ENCODE measurements at regions not wholly inside any gene's neighbourhood (a gene's known extent, or its start where the extent isn't known, plus 50 kb on each side); places are given as distances from the start of the nearest gene placed in this dataset.

DNA sequence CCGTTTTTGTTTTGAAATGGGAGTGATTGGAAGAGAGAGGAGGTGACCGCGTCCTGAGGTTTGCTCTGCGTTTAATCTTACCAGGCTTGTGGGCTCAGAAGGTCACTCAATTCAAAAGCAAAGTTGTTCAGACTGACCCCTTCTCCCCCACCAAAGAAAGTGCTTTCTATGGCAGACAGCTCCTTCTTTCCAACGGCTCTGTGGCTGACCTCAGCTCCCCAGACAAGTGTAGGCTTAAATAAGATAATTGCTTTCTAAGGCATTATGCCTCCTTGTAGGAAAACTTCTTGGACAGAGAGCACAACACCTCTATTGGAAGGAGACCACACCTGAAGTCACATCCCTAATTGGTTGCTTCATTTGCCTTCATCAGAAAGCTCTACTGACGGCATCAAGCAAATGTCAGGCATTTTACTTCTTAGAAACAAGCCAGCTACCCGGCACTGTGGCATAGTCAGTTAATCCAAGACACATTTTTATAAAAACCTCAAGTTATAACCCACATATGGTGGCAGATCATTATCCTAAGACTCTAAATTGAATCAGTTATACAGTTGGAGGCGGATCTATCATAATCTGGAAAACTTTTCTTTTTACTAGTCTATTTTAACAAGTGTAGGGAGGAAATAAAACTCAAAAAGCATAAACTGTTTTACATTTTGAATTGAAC is 94.9 kb downstream of the TMEM174 start:
- peaks cover 4% of the 10 kb centered on the region for H3K4me1 ChIP-seq (ENCODE audit: insufficient read depth)
- no peak overlapping the region for H3K4me3 ChIP-seq
- DNase-seq: no peak
- no peak for TF ChIP-seq POLR2A (IDR thresholded peaks at IDR 0.05)
- TF ChIP-seq, protein P1, sequence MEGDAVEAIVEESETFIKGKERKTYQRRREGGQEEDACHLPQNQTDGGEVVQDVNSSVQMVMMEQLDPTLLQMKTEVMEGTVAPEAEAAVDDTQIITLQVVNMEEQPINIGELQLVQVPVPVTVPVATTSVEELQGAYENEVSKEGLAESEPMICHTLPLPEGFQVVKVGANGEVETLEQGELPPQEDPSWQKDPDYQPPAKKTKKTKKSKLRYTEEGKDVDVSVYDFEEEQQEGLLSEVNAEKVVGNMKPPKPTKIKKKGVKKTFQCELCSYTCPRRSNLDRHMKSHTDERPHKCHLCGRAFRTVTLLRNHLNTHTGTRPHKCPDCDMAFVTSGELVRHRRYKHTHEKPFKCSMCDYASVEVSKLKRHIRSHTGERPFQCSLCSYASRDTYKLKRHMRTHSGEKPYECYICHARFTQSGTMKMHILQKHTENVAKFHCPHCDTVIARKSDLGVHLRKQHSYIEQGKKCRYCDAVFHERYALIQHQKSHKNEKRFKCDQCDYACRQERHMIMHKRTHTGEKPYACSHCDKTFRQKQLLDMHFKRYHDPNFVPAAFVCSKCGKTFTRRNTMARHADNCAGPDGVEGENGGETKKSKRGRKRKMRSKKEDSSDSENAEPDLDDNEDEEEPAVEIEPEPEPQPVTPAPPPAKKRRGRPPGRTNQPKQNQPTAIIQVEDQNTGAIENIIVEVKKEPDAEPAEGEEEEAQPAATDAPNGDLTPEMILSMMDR (IDR thresholded peaks at IDR 0.05): no peak
- H3K36me3 ChIP-seq: no peaks in the 10 kb centered on the region
- WGBS, 3 donors: 50 to 76% (median 57%) methylated on average over 8 of the region's 8 CpGs
- H3K9me3 ChIP-seq: no peaks in the 10 kb centered on the region
- no peak overlapping the region for H3K27ac ChIP-seq
- no peaks in the 10 kb centered on the region for H3K27me3 ChIP-seq
- intact Hi-C loops (cut with DNase I): no loop called here

DNA sequence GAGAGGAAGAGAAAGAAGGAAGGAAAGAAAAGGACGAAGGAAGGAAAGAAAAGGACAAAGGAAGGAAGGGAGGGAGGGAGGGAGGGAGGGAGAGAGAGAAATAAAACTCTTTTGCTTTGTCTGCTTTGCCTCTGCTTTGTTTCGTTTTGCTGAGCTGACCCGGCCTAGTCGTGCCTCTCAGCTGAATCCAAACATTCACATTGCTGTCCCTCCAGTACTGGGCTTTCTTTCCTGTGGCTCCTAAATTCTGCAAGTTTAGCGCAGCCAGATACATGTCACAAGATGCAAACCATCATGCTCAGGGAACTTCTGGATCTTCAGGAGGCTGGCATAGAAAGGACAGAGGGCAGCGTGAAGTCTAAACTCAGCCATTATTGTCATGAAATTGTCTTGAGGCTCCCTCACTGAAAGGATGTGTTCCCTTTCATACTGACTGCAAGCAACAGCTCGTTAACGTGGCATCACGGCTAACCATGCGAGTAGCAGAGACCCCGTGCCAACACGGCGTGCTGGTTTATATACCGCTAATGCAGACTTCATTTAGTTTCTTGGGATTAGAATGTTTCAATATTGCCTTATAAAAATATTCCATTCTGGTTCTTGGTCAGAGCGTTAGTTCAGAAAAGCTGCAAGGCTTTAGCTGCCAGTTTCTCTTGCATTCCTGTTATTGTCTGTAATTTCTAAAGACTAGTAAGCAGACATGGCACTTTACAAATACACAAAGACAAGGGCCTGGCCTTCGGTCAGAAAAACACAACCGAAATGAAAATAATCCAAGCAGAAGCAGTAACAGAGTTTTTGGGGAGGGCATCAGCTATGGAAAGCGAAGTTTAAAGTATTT is 94.2 kb downstream of the TMEM174 start:
- no peak for DNase-seq
- Histone ChIP-seq H3K9me3 (no peaks in the 10 kb centered on the region), H3K36me3 (no peaks in the 10 kb centered on the region), H3K4me3 (no peak overlapping the region), H3K27ac (no peak overlapping the region), H3K4me1 (ENCODE audit: insufficient read depth) (peaks cover 4% of the 10 kb centered on the region), H3K27me3 (no peaks in the 10 kb centered on the region)
- WGBS, 3 donors: 38 to 75% (median 51%) methylated on average over 18 of the region's 18 CpGs
- intact Hi-C loops (cut with DNase I): no loop called here
- no peak for TF ChIP-seq POLR2A (IDR thresholded peaks at IDR 0.05)
- TF ChIP-seq EP300 (IDR thresholded peaks at IDR 0.05): no peak
- TF ChIP-seq, protein P1 (IDR thresholded peaks at IDR 0.05): no peak

DNA sequence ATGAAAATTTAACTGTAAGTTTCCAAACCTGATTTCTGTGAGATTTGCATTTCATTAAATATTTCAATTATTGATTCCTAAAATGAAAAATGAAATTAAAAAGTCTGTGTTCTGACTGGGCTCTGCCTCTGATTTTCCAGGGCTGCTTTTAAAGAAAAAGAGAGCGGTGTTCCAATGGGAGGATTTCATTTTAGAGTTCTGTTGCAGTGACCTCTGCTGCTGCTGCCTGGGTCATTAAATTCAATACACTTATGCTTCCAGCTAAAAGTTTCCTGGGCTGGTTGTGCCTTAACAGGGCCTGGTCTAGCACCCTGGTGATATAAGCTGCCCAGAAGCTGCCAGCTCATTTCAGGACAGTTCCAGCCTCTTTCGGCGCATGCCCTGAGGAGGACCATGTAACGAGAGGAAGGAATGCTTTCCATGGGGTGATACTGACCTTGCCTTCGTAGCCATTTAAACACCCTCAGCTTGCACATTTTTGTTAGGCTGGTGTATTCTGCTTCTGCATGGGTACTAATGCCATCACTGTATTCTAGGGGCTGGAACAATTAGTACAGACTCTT is 93.3 kb downstream of the TMEM174 start:
- Histone ChIP-seq H3K27me3 (no peaks in the 10 kb centered on the region), H3K9me3 (no peaks in the 10 kb centered on the region), H3K36me3 (no peaks in the 10 kb centered on the region), H3K4me3 (no peak overlapping the region), H3K27ac (peak overlapping the region in 1 of 2 donors; percentile 26), H3K4me1 (ENCODE audit: insufficient read depth) (peaks cover 4% of the 10 kb centered on the region)
- TF ChIP-seq EP300 (IDR thresholded peaks at IDR 0.05) (no peak), POLR2A (IDR thresholded peaks at IDR 0.05) (no peak)
- TF ChIP-seq, protein P1 (IDR thresholded peaks at IDR 0.05): no peak
- WGBS, 3 donors: 86 to 94% (median 86%) methylated on average over 5 of the region's 5 CpGs
- DNase-seq: no peak
- intact Hi-C loops (cut with DNase I): no loop called here

DNA sequence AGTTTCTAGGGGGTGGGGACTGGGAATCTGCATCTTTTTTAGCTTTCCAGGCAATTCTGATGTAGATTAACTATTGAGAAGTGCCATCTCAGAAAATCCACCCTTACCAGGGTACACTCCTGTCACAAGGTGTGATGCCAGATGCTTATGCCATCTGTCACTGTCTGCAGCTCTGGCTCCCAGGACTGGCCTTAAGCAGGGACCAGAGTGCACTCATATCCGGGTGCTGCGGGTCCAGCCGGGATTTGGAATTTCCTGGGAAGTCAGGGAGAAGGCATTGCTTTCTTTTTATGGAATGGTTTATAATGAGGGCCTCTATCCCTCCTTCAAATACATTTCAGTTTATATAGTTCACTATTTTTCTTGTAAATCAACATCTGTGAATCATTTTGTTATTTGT is 92.6 kb downstream of the TMEM174 start:
- TF ChIP-seq, protein P1 (IDR thresholded peaks at IDR 0.05): no peak
- no peak for TF ChIP-seq POLR2A (IDR thresholded peaks at IDR 0.05)
- TF ChIP-seq EP300 (IDR thresholded peaks at IDR 0.05): no peak
- intact Hi-C loops (cut with DNase I): no loop called here
- 73 to 77% (median 77%) methylated on average over 3 of the region's 3 CpGs for WGBS, 3 donors
- no peaks in the 10 kb centered on the region for H3K9me3 ChIP-seq
- H3K27me3 ChIP-seq: no peaks in the 10 kb centered on the region
- no peak for DNase-seq
- H3K4me1 ChIP-seq (ENCODE audit: insufficient read depth): peaks cover 4% of the 10 kb centered on the region
- no peak overlapping the region for H3K27ac ChIP-seq
- H3K4me3 ChIP-seq: no peak overlapping the region
- no peaks in the 10 kb centered on the region for H3K36me3 ChIP-seq

Data from ovary (tissue), 7 donors.